ENCODE measurements at regions not wholly inside any gene's neighbourhood (a gene's known extent, or its start where the extent isn't known, plus 50 kb on each side); places are given as distances from the start of the nearest gene placed in this dataset.

DNA sequence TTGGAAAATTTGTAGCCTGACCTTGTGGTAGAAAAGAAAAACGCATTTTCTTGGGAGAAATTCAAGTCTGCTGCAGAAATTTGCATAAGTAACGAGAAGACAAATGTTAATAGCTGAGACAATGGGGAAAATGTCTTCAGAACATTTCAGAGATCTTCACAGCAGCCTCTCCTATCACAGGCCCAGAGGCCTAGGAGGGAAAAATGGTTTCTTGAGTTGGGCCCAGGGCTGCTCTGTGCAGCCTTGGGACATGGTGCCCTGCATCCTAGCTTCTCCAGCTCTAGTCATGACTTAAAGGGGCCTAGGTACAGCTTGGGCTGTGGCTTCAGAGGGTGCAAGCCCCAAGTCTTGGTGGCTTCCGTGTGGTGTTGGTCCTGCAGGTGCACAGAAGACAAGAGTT is 104.2 kb downstream of the ZNF621 start:
- TF ChIP-seq TSC22D4 (tag; IDR thresholded peaks at IDR 0.05) (no peak), POU5F1 (IDR thresholded peaks at IDR 0.05; ENCODE audit: borderline replicate concordance, low read depth, low read length, partially characterized antibody) (no peak), ZNF347 (CRISPR knock-in tag; IDR thresholded peaks at IDR 0.05; ENCODE audit: low read depth) (no peak), HMG20B (CRISPR knock-in tag; IDR thresholded peaks at IDR 0.05) (no peak), NRF1 (conservative IDR thresholded peaks at IDR 0.05 in 1 of 2, IDR thresholded peaks at IDR 0.05 in 1 of 2) (no peak), HCFC1 (IDR thresholded peaks at IDR 0.05; ENCODE audit: low read depth, low read length) (no peak), FOXA1 (IDR thresholded peaks at IDR 0.05; ENCODE audit: borderline replicate concordance) (no peak), TBP (optimal IDR thresholded peaks at IDR 0.05; ENCODE audit: low read depth, low read length) (no peak), FOXJ3 (CRISPR knock-in tag; IDR thresholded peaks at IDR 0.05) (no peak), FOXA3 (CRISPR knock-in tag; conservative IDR thresholded peaks at IDR 0.05 in 1 of 2, IDR thresholded peaks at IDR 0.05 in 1 of 2) (no peak)
- TF ChIP-seq, protein P1, sequence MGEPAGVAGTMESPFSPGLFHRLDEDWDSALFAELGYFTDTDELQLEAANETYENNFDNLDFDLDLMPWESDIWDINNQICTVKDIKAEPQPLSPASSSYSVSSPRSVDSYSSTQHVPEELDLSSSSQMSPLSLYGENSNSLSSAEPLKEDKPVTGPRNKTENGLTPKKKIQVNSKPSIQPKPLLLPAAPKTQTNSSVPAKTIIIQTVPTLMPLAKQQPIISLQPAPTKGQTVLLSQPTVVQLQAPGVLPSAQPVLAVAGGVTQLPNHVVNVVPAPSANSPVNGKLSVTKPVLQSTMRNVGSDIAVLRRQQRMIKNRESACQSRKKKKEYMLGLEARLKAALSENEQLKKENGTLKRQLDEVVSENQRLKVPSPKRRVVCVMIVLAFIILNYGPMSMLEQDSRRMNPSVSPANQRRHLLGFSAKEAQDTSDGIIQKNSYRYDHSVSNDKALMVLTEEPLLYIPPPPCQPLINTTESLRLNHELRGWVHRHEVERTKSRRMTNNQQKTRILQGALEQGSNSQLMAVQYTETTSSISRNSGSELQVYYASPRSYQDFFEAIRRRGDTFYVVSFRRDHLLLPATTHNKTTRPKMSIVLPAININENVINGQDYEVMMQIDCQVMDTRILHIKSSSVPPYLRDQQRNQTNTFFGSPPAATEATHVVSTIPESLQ (CRISPR knock-in tag; IDR thresholded peaks at IDR 0.05): no peak
- TF ChIP-seq, protein P2, sequence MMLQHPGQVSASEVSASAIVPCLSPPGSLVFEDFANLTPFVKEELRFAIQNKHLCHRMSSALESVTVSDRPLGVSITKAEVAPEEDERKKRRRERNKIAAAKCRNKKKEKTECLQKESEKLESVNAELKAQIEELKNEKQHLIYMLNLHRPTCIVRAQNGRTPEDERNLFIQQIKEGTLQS (IDR thresholded peaks at IDR 0.05): no peak
- TF ChIP-seq, protein P2 (CRISPR knock-in tag; conservative IDR thresholded peaks at IDR 0.05): no peak
